ENCODE measurements at regions not wholly inside any gene's neighbourhood (a gene's known extent, or its start where the extent isn't known, plus 50 kb on each side); places are given as distances from the start of the nearest gene placed in this dataset.

DNA sequence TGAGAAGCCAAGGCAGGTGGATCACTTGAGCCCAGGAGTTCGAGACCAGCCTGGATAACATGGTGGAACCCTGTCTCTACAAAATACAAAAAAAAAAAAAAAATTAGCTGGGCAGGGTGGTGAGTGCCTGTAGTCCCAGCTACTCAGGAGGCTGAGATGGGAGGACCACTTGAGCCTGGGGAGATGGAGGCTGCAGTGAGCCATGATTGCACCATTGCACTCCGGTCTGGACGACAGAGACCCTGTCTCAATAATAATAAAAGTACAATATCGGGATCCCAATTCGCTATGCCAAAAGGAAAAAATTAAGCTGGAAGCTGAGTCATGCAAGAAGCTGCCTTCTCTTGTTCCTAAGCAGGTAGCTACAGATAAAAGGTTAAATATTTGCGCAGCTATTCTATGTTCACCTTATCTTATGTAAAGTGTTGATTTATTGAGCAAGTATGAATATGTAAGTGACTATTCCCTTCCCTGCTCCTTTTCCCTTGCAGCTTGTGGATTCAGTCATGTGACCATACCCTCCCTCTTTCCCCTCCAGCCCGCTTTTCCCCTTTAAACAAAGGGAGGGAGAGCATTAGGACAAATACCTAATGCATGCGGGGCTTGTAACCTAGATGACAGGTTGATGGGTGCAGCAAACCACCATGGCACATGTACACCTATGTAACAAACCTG is 112.0 kb downstream of the LITAF start:
- DNase-seq (ENCODE audit: low spot score) = no peak

GRCh38 chr16:11475896-11476630 is 110.7 kb downstream of the LITAF start:
- no peak for DNase-seq (ENCODE audit: low spot score)

DNA sequence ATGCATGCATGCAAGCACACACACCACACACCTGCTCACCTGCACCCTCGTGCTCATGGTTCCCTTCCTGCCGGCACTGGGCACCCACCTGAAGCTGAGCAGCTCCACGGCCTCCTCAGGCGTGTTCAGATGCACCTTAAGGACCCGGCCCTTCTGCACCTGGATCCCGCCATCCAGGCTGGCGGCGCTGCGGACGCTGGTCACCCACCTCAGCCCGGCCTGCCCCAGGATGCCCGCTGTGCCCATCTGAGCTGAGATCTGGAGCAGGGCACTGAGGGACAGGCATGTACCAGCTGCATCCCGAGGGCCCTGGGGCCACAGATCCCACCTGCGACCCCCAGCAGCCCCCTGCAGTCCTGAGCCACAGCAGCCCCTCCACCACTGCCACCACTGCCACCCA is 110.0 kb downstream of the LITAF start:
- no peak for DNase-seq (ENCODE audit: low spot score)

DNA sequence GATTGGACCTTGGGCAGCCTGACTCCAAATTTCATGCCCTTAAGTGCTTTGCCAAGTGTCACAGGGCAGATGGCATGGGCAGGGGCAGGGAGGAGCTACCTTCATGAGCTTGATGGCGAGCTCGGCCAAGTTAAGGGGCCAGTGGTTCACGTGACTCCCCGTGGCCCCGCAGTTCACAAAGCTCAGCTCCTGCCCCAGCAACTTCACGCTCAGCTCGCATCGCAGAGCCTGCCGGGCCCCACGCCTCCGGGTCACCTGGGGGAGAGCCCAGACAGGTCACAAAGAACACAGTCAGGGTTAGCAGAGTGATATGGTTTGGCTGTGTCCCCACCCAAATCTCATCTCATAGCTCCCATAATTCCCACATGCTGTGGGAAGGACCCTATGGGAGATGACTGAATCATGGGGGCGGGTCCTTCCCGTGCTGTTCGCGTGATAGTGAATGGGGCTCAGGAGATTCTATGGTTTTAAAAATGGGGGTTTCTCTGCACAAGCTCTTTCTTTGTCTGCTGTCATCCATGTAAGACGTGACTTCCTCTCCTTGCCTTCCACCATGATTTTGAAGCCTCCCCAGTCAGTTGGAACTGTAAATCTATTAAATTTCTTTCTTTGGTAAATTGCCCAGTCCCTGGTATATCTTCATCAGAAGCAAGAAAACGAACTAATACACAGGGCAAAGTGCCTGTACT is 108.1 kb downstream of the LITAF start:
- DNase-seq (ENCODE audit: low spot score) = no peak

DNA sequence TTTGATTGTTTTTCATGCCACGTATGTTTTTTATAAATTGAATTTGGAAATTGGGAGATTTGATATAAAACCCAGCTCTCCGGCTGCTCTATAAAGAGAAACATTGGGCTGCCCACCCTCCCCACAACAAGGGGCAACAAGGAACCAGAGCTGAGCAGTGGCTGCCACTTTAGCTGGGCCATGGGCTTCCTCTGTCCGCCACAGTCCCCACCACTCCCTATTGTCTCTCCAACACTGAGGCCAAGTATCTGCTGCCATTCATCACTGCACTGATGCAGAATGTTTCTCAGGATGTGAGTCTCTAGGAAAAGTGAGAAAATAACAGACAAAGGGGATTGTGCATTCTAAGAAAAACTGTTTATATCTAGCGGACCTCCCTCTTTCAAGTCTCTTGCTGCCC is 106.8 kb downstream of the LITAF start:
- no peak for DNase-seq (ENCODE audit: low spot score)

DNA sequence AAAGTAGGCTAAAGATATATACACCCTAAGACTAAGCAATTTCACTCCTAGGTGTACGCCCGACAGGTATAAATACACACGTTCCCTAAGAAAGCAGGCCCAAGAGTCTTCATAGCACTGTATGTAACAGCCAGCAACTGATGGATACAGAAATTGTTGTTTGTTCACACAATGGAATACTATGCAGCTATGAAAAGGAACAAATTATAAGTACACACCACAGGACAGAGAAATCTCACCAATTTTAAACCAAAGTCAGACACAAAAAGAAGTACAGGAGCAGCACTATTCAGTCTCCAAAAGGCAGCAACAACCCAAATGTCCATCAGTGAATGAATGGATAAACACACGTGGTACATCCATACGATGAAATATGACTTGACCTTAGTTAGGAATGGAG is 106.1 kb downstream of the LITAF start:
- DNase-seq (ENCODE audit: low spot score) = no peak

DNA sequence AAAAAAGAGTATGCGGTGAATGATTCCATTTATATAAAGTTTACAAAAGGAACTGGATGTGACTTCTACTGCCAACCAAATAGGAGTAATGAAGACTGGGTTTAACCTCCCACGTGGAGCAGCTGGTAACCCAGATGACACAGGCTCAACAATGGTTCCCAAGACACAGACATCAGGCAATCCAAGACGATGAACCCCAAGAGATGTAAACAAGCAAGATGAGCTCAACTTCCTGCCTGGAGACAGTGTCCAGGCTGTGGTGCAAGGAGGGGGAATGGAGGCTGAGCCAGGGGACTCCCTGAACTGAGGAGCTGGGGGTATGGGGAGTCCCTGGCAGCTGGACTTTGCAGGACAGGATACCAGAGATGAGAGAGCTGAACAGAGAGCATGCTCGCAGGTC is 104.7 kb downstream of the LITAF start:
- no peak for DNase-seq (ENCODE audit: low spot score)

DNA sequence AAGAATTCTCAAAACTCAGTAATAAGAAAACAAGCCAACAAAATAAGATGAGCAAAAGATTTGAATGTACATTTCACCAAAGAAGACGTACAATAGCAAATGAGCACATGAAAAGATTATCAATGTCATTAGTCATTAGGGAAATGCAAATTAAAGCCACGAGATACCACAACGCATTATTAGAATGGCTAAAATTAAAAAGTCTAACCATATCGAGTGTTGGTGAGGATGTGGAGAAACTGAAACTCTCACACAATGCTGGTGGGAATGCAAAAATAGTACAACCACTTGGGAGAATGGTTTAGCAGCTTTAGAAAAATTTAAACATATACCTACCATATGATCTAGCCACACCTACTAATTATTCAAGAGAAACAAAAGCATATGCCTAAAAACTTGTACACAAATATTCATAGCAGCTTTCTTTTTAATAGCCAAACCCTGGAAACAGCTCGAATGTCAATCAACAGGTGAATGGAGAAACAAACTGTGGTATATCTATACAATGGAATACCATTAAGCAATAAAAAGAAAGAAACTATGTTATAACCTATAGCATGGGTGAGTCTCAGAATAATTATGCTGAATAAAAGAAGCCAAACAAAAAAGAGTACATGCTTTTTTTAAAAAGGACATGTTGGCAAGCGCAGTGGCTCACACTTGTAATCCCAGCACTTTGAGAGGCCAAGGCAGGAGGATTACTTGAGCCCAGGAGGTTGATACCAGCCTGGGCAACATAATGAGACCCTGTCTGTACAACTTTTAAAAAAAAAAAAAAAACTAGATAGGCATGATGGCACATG is 103.6 kb downstream of the LITAF start:
- no peak for DNase-seq (ENCODE audit: low spot score)

GRCh38 chr16:11484691-11485258 is 101.9 kb downstream of the LITAF start:
- DNase-seq (ENCODE audit: low spot score) = no peak

- no peak for DNase-seq (ENCODE audit: low spot score)
Measured at GRCh38 chr16:11485676-11486075, 101.0 kb downstream of the LITAF start.

- no peak for DNase-seq (ENCODE audit: low spot score)
Measured at GRCh38 chr16:11487289-11487688, 99.4 kb downstream of the LITAF start.

- DNase-seq (ENCODE audit: low spot score) = no peak
Measured at GRCh38 chr16:11488304-11488703, 98.4 kb downstream of the LITAF start.

DNA sequence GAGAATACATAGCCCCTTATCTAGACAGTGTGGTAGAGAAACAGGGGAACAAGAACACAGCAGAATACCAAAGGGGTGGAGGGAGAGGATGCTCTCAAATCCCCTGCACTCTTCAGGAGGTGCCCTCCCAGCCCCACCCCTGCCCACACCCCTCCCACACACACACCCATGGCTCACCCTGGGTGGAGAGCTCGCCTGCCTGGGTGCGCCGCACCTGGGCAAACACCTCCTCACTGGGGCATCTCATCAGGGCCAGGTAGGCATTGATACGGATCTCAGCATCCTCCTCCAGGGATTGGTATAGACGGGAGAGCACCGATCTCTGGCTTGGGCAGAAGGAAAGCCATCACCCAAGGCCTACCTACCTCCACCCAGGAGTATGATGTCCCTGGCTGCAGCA is 95.2 kb downstream of the LITAF start:
- no peak for DNase-seq (ENCODE audit: low spot score)

DNA sequence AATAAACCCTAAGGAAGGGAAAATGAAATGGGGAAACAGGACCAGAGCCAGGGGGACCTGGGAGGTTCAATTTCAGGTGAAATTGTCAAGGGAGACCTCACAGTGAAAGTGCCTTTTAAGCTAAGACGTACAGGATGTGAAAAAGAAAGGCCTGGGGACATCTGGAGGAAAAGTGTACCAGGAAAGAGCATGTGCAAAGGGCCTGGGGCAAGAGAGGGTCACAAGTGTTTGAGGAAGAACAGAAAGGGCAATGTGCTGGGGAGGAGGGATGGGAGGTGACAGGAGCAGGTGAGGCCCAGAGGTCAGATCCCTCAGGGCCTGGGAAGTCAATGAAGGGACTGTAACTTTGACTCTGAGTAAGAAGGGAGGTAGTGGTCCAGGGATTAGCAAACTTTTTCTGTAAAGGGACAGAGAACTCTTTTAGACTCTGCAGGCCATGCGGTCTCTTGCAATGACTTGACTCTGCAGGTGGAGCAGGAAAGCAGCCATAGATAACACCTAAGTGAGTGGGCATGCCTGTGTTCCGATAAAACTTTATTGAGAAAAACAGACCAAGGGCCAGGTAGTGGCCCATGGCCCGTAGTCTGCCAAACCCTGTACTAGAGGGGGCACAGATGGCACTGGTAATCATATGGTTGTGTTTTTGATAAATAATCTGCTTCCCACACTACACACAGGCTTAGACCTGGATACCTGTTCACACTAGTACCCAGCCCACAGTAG is 93.8 kb downstream of the LITAF start:
- DNase-seq (ENCODE audit: low spot score) = no peak

DNA sequence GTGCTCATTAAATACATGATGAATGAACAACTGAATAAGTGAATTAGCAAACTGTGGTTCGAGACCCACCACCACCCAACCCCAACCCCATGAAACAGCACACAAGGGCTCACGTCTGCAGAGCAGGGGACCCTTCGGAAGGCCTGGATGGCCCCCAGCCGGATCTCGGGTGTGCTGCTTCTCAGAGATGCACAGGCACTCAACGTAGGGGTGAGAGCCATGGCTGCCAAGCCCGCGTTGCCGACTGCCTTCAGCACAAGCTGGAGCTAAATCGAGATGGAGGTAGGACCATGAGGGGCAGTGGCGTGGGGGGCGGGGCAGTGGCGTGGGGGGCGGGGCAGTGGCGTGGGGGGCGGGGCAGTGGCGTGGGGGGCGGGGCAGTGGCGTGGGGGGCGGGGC is 93.2 kb downstream of the LITAF start:
- DNase-seq (ENCODE audit: low spot score) = no peak

DNA sequence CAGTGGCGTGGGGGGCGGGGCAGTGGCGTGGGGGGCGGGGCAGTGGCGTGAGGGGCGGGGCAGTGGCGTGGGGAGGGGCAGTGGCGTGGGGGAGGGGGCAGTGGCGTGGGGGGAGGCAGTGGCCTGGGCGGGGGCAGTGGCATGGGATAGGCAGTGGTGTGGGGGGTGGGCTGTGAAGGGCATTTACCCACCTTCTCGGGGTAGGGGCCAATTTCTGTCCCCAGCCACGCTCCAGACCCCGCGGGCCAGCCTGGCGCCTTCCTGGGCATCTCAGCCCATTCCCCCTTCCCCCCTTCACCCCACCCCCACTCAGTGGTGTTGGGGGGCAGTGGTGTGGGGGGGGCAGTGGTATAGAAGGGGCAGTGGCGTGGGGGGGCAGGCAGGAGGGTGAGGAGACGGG is 92.7 kb downstream of the LITAF start:
- no peak for DNase-seq (ENCODE audit: low spot score)

GRCh38 chr16:11494433-11494832 is 92.3 kb downstream of the LITAF start:
- no peak for DNase-seq (ENCODE audit: low spot score)

DNA sequence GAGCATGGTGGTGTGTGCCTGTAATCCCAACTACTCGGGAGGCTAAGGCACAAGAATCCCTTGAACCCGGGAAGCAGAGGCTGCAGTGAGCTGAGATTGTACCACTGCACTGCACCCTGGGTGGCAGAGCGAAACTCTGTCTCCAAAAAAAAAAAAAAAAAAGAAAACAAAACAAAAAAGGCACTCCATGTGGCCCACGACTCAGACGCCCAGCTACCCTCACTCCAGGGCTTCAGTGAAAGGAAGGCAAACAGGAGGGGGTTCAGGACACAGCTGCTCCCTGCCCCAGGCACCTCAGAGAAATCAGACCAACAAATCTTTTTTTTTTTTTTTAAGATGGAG is 91.7 kb downstream of the LITAF start:
- no peak for DNase-seq (ENCODE audit: low spot score)
